ENCODE measurements at regions not wholly inside any gene's neighbourhood (a gene's known extent, or its start where the extent isn't known, plus 50 kb on each side); places are given as distances from the start of the nearest gene placed in this dataset.

DNA sequence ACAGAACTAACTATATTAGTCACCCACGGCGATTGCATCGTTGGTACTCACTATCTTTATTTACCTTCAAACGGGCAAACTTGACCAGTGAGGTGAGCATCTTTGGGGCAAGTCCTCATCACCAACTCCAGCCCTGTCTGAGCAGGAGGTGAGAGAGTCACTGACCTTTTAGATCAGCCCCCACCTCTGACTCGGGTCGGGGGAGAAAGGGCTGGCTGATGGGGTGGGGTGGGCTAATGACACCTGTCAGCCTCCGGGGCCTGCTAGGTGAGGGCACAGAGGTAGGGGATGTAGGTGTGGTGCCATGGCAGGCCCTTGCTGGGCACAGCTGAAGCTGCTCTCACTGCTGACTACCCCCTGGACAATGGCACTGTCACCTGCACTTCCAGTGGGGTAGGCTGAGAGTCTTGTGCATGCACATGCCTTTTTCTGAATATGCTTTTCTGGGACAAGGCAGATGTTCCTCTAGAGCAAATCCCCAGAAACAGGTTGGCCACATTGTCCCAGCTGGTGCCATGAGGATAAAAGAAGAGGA, 359.5 kb upstream of the MKI67 start:
- H3K4me3 ChIP-seq (replicated peaks in 1 of 3; ENCODE audit: insufficient read depth in 1 of 3, low read depth in 2 of 3, low read length in 3 of 3): no peak overlapping the region
- H3K27me3 ChIP-seq (ENCODE audit: control insufficient read depth in 1 of 2, insufficient read depth in 2 of 2, low read length in 2 of 2): peaks cover 1 to 30% of the 10 kb centered on the region in 2 experiments; a peak in 4 of 5 replicates
- POLR2A ChIA-PET: no interaction called here
- no peak for ATAC-seq
- no peak overlapping the region for H2AFZ ChIP-seq (ENCODE audit: low read length)
- no peak overlapping the region for H3K4me2 ChIP-seq (ENCODE audit: low read depth, low read length)
- H3K79me2 ChIP-seq (ENCODE audit: insufficient read depth, low read length): no peaks in the 10 kb centered on the region
- no peak overlapping the region for H3K9ac ChIP-seq (ENCODE audit: insufficient read depth, low read depth, low read length)
- no peaks in the 10 kb centered on the region for H3K4me1 ChIP-seq (ENCODE audit: insufficient read depth, low read length)
- DNase-seq (ENCODE audit: low spot score): no peak
- BruUV-seq (replicated peaks): no TSS peak
- no peak for FAIRE-seq
- no peak overlapping the region for H3K27ac ChIP-seq (ENCODE audit: extremely low read length, insufficient read depth, low read length)
- no peaks in the 10 kb centered on the region for H3K9me3 ChIP-seq (ENCODE audit: low read length)
- in situ Hi-C loops (cut with HindIII; ENCODE audit: extremely low pct_ligation_motif_present, low pct_unique_long_range_greater_than_20kb) (no loop called here), intact Hi-C loops (cut with micrococcal nuclease; ENCODE audit: unreplicated experiment) (no loop called here)
- CTCF ChIA-PET (ENCODE audit: low intra/inter-chr PET ratio, low total read pairs): no interaction called here
- H3K36me3 ChIP-seq (replicated peaks in 1 of 2; ENCODE audit: control insufficient read depth in 1 of 2, insufficient read depth in 2 of 2, low read length in 2 of 2): no peaks in the 10 kb centered on the region
- WGBS (ENCODE audit: low lambda C conversion rate): 5% methylated on average over 7 of the region's 7 CpGs
- H4K20me1 ChIP-seq (ENCODE audit: insufficient read depth, low read length): no peaks in the 10 kb centered on the region
- no peak for TF ChIP-seq HDAC2 (CRISPR knock-in tag; IDR thresholded peaks at IDR 0.05)
- no peak for TF ChIP-seq MBNL3 (CRISPR knock-in tag; conservative IDR thresholded peaks at IDR 0.05)
- TF ChIP-seq, protein P1, sequence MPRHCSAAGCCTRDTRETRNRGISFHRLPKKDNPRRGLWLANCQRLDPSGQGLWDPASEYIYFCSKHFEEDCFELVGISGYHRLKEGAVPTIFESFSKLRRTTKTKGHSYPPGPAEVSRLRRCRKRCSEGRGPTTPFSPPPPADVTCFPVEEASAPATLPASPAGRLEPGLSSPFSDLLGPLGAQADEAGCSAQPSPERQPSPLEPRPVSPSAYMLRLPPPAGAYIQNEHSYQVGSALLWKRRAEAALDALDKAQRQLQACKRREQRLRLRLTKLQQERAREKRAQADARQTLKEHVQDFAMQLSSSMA (CRISPR knock-in tag; IDR thresholded peaks at IDR 0.05): no peak
- TF ChIP-seq DMAP1 (CRISPR knock-in tag; IDR thresholded peaks at IDR 0.05): no peak
- no peak for TF ChIP-seq SIX4 (CRISPR knock-in tag; IDR thresholded peaks at IDR 0.05)
- no peak for TF ChIP-seq FOXJ3 (CRISPR knock-in tag; IDR thresholded peaks at IDR 0.05; ENCODE audit: borderline replicate concordance)
- no peak for TF ChIP-seq ZNF614 (CRISPR knock-in tag; IDR thresholded peaks at IDR 0.05; ENCODE audit: borderline replicate concordance)
- no peak for TF ChIP-seq EEA1 (CRISPR knock-in tag; IDR thresholded peaks at IDR 0.05; ENCODE audit: borderline replicate concordance)
- TF ChIP-seq, protein P2, sequence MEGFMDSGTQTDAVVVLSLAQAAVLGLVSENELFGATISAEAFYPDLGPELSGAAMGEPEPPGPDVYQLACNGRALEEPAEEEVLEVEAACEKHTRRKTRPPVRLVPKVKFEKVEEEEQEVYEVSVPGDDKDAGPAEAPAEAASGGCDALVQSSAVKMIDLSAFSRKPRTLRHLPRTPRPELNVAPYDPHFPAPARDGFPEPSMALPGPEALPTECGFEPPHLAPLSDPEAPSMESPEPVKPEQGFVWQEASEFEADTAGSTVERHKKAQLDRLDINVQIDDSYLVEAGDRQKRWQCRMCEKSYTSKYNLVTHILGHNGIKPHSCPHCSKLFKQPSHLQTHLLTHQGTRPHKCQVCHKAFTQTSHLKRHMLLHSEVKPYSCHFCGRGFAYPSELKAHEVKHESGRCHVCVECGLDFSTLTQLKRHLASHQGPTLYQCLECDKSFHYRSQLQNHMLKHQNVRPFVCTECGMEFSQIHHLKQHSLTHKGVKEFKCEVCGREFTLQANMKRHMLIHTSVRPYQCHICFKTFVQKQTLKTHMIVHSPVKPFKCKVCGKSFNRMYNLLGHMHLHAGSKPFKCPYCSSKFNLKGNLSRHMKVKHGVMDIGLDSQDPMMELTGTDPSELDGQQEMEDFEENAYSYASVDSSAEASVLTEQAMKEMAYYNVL (CRISPR knock-in tag; IDR thresholded peaks at IDR 0.05; ENCODE audit: borderline replicate concordance): no peak
- no peak for TF ChIP-seq HMG20B (CRISPR knock-in tag; conservative IDR thresholded peaks at IDR 0.05)
- no peak for TF ChIP-seq GTF3A (CRISPR knock-in tag; conservative IDR thresholded peaks at IDR 0.05)
- no peak for TF ChIP-seq ZFP36L1 (CRISPR knock-in tag; IDR thresholded peaks at IDR 0.05)
- no peak for TF ChIP-seq ZNF138 (CRISPR knock-in tag; IDR thresholded peaks at IDR 0.05; ENCODE audit: low read depth)
- TF ChIP-seq, protein P3, sequence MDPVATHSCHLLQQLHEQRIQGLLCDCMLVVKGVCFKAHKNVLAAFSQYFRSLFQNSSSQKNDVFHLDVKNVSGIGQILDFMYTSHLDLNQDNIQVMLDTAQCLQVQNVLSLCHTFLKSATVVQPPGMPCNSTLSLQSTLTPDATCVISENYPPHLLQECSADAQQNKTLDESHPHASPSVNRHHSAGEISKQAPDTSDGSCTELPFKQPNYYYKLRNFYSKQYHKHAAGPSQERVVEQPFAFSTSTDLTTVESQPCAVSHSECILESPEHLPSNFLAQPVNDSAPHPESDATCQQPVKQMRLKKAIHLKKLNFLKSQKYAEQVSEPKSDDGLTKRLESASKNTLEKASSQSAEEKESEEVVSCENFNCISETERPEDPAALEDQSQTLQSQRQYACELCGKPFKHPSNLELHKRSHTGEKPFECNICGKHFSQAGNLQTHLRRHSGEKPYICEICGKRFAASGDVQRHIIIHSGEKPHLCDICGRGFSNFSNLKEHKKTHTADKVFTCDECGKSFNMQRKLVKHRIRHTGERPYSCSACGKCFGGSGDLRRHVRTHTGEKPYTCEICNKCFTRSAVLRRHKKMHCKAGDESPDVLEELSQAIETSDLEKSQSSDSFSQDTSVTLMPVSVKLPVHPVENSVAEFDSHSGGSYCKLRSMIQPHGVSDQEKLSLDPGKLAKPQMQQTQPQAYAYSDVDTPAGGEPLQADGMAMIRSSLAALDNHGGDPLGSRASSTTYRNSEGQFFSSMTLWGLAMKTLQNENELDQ (CRISPR knock-in tag; IDR thresholded peaks at IDR 0.05; ENCODE audit: borderline replicate concordance): no peak

All from HepG2 (cell line).